Keratinocyte (primary cell): ENCODE measurements at regions not wholly inside any gene's neighbourhood (a gene's known extent, or its start where the extent isn't known, plus 50 kb on each side); places are given as distances from the start of the nearest gene placed in this dataset.

Experiments
- DNase-seq: peaks from one replicate; pipeline ENCODE4 v3.0.0-alpha.2; 2011; ENCODE audit warnings: low read depth, missing footprints, low spot score
- FAIRE-seq: peaks from 2 replicates; lab custom pipeline; 2011; peaks lifted over from hg19 to GRCh38; lab: Jason Lieb, UNC
- H2AFZ ChIP-seq: 2 replicates; pipeline ENCODE4 v1.6.0; 2012; ENCODE audit warnings: low read length, control low read depth, inconsistent platforms; ENCODE audit not compliant: control insufficient read depth
- H3K27ac ChIP-seq: 2 replicates; pipeline ENCODE4 v1.5.1; 2011; ENCODE audit warnings: low read length; ENCODE audit not compliant: control insufficient read depth, insufficient read depth
- H3K27me3 ChIP-seq: 3 replicates; pipeline ENCODE4 v1.6.0; 2011; ENCODE audit warnings: low read length; ENCODE audit not compliant: control insufficient read depth, insufficient read depth; ENCODE audit errors: extremely low read depth
- H3K36me3 ChIP-seq, 2 experiments: 2 replicates in 1 of 2; 3 replicates in 1 of 2; pipeline ENCODE4 v1.5.1; 2011; ENCODE audit warnings: low read length in 2 of 2, mild to moderate bottlenecking in 1 of 2; ENCODE audit not compliant: control insufficient read depth in 2 of 2, insufficient read depth in 2 of 2; ENCODE audit errors: extremely low read depth in 1 of 2
- H3K4me1 ChIP-seq: 3 replicates; pipeline ENCODE4 v1.5.1; 2011; ENCODE audit warnings: low read length; ENCODE audit not compliant: control insufficient read depth, insufficient read depth; ENCODE audit errors: extremely low read depth
- H3K4me2 ChIP-seq: 3 replicates; pipeline ENCODE4 v1.6.0; 2011; ENCODE audit warnings: low read depth, low read length; ENCODE audit not compliant: control insufficient read depth, insufficient read depth; ENCODE audit errors: extremely low read depth
- H3K4me3 ChIP-seq, 3 experiments: fragments of 200-600 bp in 1 of 3; sonication (generic) in 1 of 3; 2 replicates in 2 of 3; 3 replicates in 1 of 3; pipeline ENCODE4 v1.5.1; 2011 to 2016; ENCODE audit warnings: low read length in 3 of 3, mild to moderate bottlenecking in 3 of 3, control low read depth in 2 of 3, inconsistent platforms in 1 of 3, low read depth in 1 of 3, mixed read lengths in 1 of 3, mixed run types in 1 of 3, moderate library complexity in 1 of 3; ENCODE audit not compliant: control insufficient read depth in 2 of 3, insufficient read depth in 2 of 3; ENCODE audit errors: extremely low read depth in 1 of 3
- H3K79me2 ChIP-seq: 2 replicates; pipeline ENCODE4 v1.6.0; 2012; ENCODE audit warnings: low read length; ENCODE audit not compliant: control insufficient read depth, insufficient read depth
- H3K9ac ChIP-seq: 3 replicates; pipeline ENCODE4 v1.6.0; 2011; ENCODE audit warnings: low read length; ENCODE audit not compliant: control insufficient read depth, insufficient read depth; ENCODE audit errors: extremely low read depth
- H3K9me1 ChIP-seq: 3 replicates; pipeline ENCODE4 v1.6.0; 2011; ENCODE audit warnings: low read length; ENCODE audit not compliant: control insufficient read depth, insufficient read depth; ENCODE audit errors: extremely low read depth
- H3K9me3 ChIP-seq: 2 replicates; pipeline ENCODE4 v1.5.1; 2012; ENCODE audit warnings: low read depth, low read length; ENCODE audit not compliant: control insufficient read depth
- H4K20me1 ChIP-seq: 3 replicates; pipeline ENCODE4 v1.6.0; 2011; ENCODE audit warnings: low read length; ENCODE audit not compliant: control insufficient read depth, insufficient read depth; ENCODE audit errors: extremely low read depth
- CTCF ChIP-seq, 3 experiments: IDR thresholded peaks in 1 of 3; conservative IDR thresholded peaks in 1 of 3; optimal IDR thresholded peaks in 1 of 3; 2 replicates in 2 of 3; 3 replicates in 1 of 3; pipeline versions ENCODE3 to v1.5.1; 2011; ENCODE audit warnings: low read length in 3 of 3, mild to moderate bottlenecking in 3 of 3, moderate library complexity in 2 of 3, control low read depth in 1 of 3, inconsistent platforms in 1 of 3; ENCODE audit not compliant: insufficient read depth in 2 of 3; ENCODE audit errors: extremely low read depth in 1 of 3
- EZH2 ChIP-seq: IDR thresholded peaks from one replicate; pipeline ENCODE4 v1.6.1; 2012; ENCODE audit warnings: inconsistent platforms, mild to moderate bottlenecking, low read length, moderate library complexity
- dilution Hi-C: fragments of 300-500 bp; cut with MboI; formaldehyde crosslinking; loops from one replicate; pipeline ENCODE4 v1.7.0; 2020; ENCODE audit warnings: low sequenced_read_pairs; ENCODE audit not compliant: extremely low pct_ligation_motif_present

GRCh38 chr3:71962561-71963240, 177.8 kb upstream of the PROK2 start:
- TF ChIP-seq CTCF (optimal IDR thresholded peaks at IDR 0.05 in 1 of 3, IDR thresholded peaks at IDR 0.05 in 1 of 3, conservative IDR thresholded peaks at IDR 0.05 in 1 of 3; ENCODE audit: extremely low read depth in 1 of 3, insufficient read depth in 2 of 3, low read length in 3 of 3) (no peak), EZH2 (no peak)
- Histone ChIP-seq H3K79me2 (no peaks in the 10 kb centered on the region), H2AFZ (no peak overlapping the region), H3K36me3 (no peaks in the 10 kb centered on the region), H4K20me1 (no peaks in the 10 kb centered on the region), H3K27me3 (peaks cover 14% of the 10 kb centered on the region), H3K9ac (no peak overlapping the region), H3K4me3 (no peak overlapping the region), H3K9me3 (no peaks in the 10 kb centered on the region), H3K27ac (no peak overlapping the region), H3K4me2 (no peak overlapping the region), H3K9me1 (no peaks in the 10 kb centered on the region), H3K4me1 (peaks cover 4% of the 10 kb centered on the region)
- no peak for FAIRE-seq
- dilution Hi-C loops: no loop called here
- no peak for DNase-seq

- peaks cover 11% of the 10 kb centered on the region for H3K27me3 ChIP-seq
- H3K4me3 ChIP-seq: no peak overlapping the region
- no peaks in the 10 kb centered on the region for H3K9me3 ChIP-seq
- dilution Hi-C loops: no loop called here
- TF ChIP-seq CTCF (optimal IDR thresholded peaks at IDR 0.05 in 1 of 3, IDR thresholded peaks at IDR 0.05 in 1 of 3, conservative IDR thresholded peaks at IDR 0.05 in 1 of 3; ENCODE audit: extremely low read depth in 1 of 3, insufficient read depth in 2 of 3, low read length in 3 of 3): no peak
- TF ChIP-seq EZH2: no peak
- no peaks in the 10 kb centered on the region for H3K9me1 ChIP-seq
- DNase-seq: no peak
- peaks cover 4% of the 10 kb centered on the region for H3K4me1 ChIP-seq
- no peak overlapping the region for H2AFZ ChIP-seq
- H3K36me3 ChIP-seq: no peaks in the 10 kb centered on the region
- no peak overlapping the region for H3K9ac ChIP-seq
- no peaks in the 10 kb centered on the region for H4K20me1 ChIP-seq
- H3K27ac ChIP-seq: no peak overlapping the region
- H3K79me2 ChIP-seq: no peaks in the 10 kb centered on the region
- no peak overlapping the region for H3K4me2 ChIP-seq
- FAIRE-seq: no peak
These were observed 176.9 kb upstream of the PROK2 start for GRCh38 chr3:71961891-71962290.
